Psoas muscle (tissue), 7 donors: ENCODE measurements at regions not wholly inside any gene's neighbourhood (a gene's known extent, or its start where the extent isn't known, plus 50 kb on each side); places are given as distances from the start of the nearest gene placed in this dataset.

ENCODE experiments used
- ATAC-seq, 4 donors: fragments of 200-7000 bp; cut with Tn5 transposase; one replicate each; pipeline ENCODE4 v1.9.1; 2020; ENCODE audit warnings: moderate library complexity in 3 of 4, mild to moderate bottlenecking in 2 of 4
- DNase-seq, 2 donors: peaks; one replicate each; pipeline ENCODE4 v3.0.0-alpha.2; 2020
- H3K27ac ChIP-seq: fragments of 200-600 bp; one replicate; pipeline ENCODE4 v1.8.0; 2022
- H3K27me3 ChIP-seq, 3 donors: fragments of 200-600 bp in 1 of 3; one replicate each; pipeline versions ENCODE4 v1.6.1 to v1.8.0; 2013 to 2022; ENCODE audit warnings: low read length in 2 of 3, mild to moderate bottlenecking in 2 of 3, moderate library complexity in 1 of 3; ENCODE audit not compliant: insufficient read depth in 3 of 3
- H3K36me3 ChIP-seq, 2 donors: fragments of 200-600 bp in 1 of 2; one replicate each; pipeline versions ENCODE4 v1.6.1 to v1.8.0; 2013 to 2022; ENCODE audit warnings: low read depth in 1 of 2, mild to moderate bottlenecking in 1 of 2, moderate library complexity in 1 of 2; ENCODE audit not compliant: insufficient read depth in 1 of 2
- H3K4me1 ChIP-seq: fragments of 200-600 bp; one replicate; pipeline ENCODE4 v1.8.0; 2022
- H3K4me3 ChIP-seq: fragments of 200-600 bp; one replicate; pipeline ENCODE4 v1.8.0; 2022; ENCODE audit warnings: mild to moderate bottlenecking
- H3K9me3 ChIP-seq: fragments of 200-600 bp; one replicate; pipeline ENCODE4 v1.8.0; 2022
- WGBS, 3 donors: extraction: QIAGEN DNeasy Blood & Tissue Kit; methylation state at CpG; one replicate each; pipeline versions ENCODE4 v1.1.6 to v1.1.7; 2013; 5-methylcytosine and 5-hydroxymethylcytosine counted together
- intact Hi-C, 2 donors: fragments of 100-400 bp; cut with DNase I; formaldehyde crosslinking; loops; one replicate each; pipeline versions ENCODE4 v1.11.0 to v1.14.2; 2022
- TF ChIP-seq, protein P1 (sequence below): fragments of 200-600 bp; IDR thresholded peaks from one replicate; pipeline ENCODE4 v1.8.0; 2022; ENCODE audit warnings: antibody characterized with exemption
- donor health status: healthy with polysubstance abuse.
- donor health status: DM: no; HTN: no; CAD: no; lungs with moderate emphysema.
- donor health status: Bipolar disorder and iron deficiency.
- donor health status: healthy.
- donor health status: DM: yes; HTN: yes; CAD: no.
- donor health status: DM: no; HTN: no; CAD: no.
- donor health status: DM: yes; HTN: yes; CAD: no.

DNA sequence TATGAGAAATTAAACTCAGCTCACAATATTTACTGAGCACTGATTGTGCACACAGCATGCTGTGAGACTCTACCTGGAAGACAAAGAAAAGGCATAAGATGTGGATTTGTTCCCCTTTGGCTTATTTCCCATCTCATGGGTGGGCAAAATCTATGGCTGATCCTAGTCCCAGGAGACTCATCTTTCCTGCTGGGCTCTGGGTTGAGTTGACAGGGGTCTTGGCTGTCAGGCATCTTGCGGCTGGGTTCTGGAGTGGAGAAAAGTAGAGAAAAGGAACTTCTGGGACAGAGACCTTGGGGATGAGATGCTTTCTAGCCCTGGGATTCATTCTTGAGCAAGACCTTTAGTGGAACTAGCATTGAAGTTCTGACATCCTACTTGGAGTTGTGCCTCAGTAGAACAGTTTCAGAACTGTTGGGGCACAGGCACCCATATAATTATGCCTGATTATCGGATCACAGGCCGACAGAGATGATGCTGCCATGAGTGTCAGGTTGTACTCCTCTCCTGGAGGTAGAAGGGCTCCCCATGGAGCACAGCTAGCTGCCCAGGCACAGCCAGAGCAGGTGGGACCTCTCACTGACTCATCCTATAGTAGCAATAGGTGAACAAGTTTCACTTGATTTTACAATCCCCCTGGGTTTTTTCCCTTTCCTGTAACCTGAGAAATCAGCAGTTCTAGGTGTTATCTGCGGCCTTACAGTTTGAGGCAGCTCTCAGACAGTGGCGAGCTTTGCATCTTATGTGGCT is 260.9 kb downstream of the CYRIA start:
- Histone ChIP-seq H3K4me3 (no peak overlapping the region), H3K36me3 (no peaks in the 10 kb centered on the region), H3K4me1 (peaks cover 8% of the 10 kb centered on the region), H3K9me3 (no peaks in the 10 kb centered on the region), H3K27me3 (peaks cover 0 to under 1% (median 0%) of the 10 kb centered on the region in 3 donors), H3K27ac (no peak overlapping the region)
- DNase-seq (no peak), ATAC-seq (no peak)
- intact Hi-C loops: no loop called here
- 71 to 88% (median 85%) methylated on average over 5 of the region's 5 CpGs for WGBS, 3 donors
- TF ChIP-seq, protein P1, sequence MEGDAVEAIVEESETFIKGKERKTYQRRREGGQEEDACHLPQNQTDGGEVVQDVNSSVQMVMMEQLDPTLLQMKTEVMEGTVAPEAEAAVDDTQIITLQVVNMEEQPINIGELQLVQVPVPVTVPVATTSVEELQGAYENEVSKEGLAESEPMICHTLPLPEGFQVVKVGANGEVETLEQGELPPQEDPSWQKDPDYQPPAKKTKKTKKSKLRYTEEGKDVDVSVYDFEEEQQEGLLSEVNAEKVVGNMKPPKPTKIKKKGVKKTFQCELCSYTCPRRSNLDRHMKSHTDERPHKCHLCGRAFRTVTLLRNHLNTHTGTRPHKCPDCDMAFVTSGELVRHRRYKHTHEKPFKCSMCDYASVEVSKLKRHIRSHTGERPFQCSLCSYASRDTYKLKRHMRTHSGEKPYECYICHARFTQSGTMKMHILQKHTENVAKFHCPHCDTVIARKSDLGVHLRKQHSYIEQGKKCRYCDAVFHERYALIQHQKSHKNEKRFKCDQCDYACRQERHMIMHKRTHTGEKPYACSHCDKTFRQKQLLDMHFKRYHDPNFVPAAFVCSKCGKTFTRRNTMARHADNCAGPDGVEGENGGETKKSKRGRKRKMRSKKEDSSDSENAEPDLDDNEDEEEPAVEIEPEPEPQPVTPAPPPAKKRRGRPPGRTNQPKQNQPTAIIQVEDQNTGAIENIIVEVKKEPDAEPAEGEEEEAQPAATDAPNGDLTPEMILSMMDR: no peak

DNA sequence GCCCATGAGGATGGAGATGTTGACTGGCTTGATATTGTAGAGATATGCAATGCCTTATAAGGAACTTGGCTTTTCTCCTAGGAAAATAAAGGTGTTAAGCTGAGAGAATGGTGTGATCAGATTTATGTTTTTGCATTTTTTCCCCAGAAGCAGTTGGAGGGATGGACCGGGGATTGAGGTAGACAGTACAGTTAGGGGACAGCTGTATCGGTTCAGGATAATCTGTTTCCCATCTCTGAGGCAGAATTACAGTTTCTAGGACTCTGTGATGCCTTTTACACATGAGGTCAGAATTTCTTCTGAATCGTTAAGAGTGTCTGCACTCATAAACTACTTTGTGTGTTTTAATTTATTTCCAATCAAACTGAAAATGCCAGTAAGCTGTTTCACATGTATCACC is 261.5 kb downstream of the CYRIA start:
- Histone ChIP-seq H3K27me3 (no peaks in the 10 kb centered on the region), H3K36me3 (no peaks in the 10 kb centered on the region), H3K27ac (no peak overlapping the region), H3K4me1 (peaks cover 8% of the 10 kb centered on the region), H3K4me3 (no peak overlapping the region), H3K9me3 (no peaks in the 10 kb centered on the region)
- intact Hi-C loops: no loop called here
- ATAC-seq (no peak), DNase-seq (no peak)
- 24 to 76% (median 65%) methylated on average over 3 of the region's 3 CpGs for WGBS, 3 donors
- TF ChIP-seq, protein P1: no peak

DNA sequence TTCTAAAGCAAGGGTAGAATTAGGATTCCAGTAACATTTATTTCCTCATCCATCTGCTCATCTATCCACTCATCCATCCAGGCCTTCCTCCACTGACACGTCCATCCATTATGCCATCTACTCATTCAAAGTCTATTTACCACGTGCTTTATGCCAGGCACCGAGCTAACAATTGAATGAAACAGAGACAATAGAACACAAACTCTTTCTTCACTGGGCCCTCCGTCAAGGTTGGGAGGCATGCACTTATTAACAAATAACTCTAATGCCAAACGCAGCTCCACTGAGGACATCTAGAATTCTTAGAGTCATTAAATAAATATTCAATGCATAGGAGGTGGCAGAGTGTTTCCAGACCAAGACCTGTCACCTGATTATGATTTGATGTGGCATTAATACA is 262.7 kb downstream of the CYRIA start:
- WGBS, 3 donors: 85 to 88% (median 88%) methylated on average over 5 of the region's 5 CpGs
- ATAC-seq: no peak
- intact Hi-C loops: no loop called here

DNA sequence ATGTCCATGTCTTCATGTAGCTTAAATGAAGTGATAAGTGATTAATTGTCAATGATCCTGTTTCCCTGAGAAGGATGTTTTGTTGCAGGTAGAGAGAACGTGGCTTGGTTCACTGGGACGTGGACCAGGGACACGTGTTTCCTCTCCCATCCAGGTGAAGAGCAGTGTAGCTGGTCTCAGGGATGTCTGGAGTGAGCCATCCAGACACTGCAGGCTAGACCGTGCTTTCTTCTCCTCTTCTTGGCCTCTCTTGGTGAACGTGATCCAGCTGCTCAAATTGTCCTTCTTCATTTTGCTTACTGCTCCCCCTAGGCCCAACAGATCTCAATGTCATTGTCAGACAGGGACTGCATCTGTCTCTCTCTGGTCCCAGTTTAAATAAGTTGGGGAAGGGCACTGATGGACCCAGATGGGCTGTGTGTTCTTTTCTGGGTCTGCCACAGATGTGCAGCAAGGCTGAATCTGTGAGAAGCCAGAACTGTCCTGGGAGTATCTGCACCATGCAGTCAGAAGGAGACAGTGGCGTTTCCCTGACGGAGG is 263.8 kb downstream of the CYRIA start:
- H3K27me3 ChIP-seq: no peaks in the 10 kb centered on the region
- DNase-seq: no peak
- TF ChIP-seq, protein P1: no peak
- ATAC-seq: no peak
- 75 to 77% (median 75%) methylated on average over 7 of the region's 7 CpGs for WGBS, 3 donors
- no peak overlapping the region for H3K4me3 ChIP-seq
- no peaks in the 10 kb centered on the region for H3K4me1 ChIP-seq
- no peak overlapping the region for H3K27ac ChIP-seq
- intact Hi-C loops: no loop called here
- H3K9me3 ChIP-seq: no peaks in the 10 kb centered on the region
- H3K36me3 ChIP-seq: no peaks in the 10 kb centered on the region

More for the DNA sequence above, 262.7 kb downstream of the CYRIA start:
- Histone ChIP-seq H3K9me3 (no peaks in the 10 kb centered on the region), H3K4me1 (peaks cover 6% of the 10 kb centered on the region), H3K36me3 (no peaks in the 10 kb centered on the region), H3K27ac (no peak overlapping the region), H3K4me3 (no peak overlapping the region), H3K27me3 (no peaks in the 10 kb centered on the region)
- TF ChIP-seq, protein P1: no peak
- no peak for DNase-seq
